HUDEP-2 (cell line): ENCODE measurements at regions not wholly inside any gene's neighbourhood (a gene's known extent, or its start where the extent isn't known, plus 50 kb on each side); places are given as distances from the start of the nearest gene placed in this dataset.

Experiments
- DNase-seq, 76 experiments: peaks; one replicate each; lab custom pipeline; 2025; ENCODE audit not compliant: unreplicated experiment in 76 of 76; lab: John Stamatoyannopoulos, UW

- DNase-seq: no peak
Observed at GRCh38 chr19:31500197-31500830, 151.1 kb upstream of the TSHZ3 start.

DNA sequence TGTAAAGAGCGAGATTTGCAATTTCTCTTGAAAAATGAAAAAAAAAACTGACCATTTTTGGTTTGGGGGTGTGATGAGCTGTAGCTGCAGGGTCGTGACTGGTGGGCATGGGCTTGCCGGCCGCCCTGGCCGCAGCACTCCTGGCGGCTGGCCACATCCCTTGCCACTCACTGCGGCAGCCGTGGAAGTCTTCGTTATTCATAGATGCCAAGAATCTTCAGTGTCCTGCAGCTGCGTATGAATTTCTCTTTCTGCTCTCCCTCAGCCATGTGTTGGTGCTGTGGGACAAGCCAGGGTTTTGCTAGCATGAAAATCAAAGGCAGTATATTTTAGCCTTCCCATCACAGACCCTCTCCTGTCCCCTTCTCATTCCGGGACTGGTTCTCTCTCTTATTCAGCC is 151.7 kb upstream of the TSHZ3 start:
- DNase-seq: no peak

DNA sequence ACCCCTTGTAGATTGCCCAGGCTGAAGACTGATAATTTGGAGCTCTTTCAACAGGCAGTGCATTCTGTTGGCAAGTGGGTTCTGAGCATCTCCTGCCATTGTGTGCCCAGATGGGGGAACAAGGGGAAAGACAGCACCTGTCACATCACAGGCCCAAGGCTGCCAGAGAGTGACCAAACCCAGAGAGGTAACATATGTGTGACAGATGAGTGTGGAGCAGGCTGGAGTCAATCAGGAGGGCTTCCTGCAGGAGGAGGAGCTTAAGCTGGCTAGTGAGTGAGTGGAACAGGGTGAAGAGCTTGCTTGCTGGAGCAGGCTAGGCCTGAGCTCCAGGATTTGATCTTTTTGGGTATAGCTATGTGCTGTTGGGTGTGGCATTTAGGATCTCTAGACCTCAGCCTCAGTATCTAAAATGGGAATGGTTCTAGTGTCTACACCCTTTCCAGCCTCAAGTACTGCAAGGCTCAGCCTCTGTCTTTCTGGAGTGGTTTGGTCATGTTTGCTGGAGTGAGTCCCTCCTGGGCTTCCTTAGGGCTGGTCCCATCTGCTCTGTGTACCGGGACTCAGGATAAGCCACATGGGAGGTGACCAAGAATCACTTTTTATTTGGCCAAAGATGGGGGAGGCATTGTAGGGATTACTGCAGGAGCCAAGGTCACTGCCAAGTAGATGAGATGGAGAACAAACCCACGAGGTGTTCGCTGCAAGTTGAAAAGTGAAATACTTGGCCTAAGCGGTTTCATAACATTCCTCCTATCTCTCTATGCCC is 152.4 kb upstream of the TSHZ3 start:
- DNase-seq: no peak

- DNase-seq: no peak
Observed at GRCh38 chr19:31502536-31503170, 153.4 kb upstream of the TSHZ3 start.

DNA sequence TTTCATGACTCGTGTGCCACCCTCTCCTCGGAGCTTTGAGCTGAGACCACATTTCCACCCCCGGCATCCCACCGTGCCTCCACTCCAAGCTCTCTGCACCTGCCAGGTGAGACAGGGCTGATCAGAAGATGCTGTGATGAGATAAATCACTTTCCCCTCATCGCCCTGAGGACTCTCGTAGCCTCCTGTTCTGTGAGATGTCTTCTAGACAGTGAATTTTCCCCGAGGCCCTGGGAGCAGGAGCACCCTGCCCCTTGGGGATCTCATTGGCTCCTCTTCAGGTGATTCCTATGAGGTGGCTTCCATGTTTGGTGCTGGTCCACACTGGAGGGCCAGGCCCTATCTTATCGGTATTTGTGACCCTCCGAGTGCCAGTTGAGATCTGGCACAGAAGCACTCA is 154.0 kb upstream of the TSHZ3 start:
- no peak for DNase-seq

DNA sequence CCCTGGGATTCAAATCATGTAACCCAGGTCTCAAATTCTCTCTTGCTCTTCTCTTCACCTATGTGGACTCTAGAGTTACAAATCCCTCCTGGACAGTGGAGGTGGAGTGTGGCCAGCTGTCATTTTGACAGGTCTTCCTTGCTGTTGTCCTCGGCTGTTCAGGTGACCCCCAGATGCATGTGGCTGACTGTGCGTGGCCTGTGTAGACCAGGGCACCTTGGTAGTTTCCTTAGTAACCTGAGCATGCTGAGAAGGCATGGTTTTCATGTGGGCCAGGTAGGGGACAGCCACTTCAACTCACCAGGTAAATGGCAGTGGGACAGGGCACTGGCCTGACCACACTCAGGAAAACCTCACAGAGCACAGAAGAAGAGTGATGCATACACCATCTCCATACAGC is 155.0 kb upstream of the TSHZ3 start:
- no peak for DNase-seq

- no peak for DNase-seq
Observed at GRCh38 chr19:31505596-31505910, 156.3 kb upstream of the TSHZ3 start.

DNA sequence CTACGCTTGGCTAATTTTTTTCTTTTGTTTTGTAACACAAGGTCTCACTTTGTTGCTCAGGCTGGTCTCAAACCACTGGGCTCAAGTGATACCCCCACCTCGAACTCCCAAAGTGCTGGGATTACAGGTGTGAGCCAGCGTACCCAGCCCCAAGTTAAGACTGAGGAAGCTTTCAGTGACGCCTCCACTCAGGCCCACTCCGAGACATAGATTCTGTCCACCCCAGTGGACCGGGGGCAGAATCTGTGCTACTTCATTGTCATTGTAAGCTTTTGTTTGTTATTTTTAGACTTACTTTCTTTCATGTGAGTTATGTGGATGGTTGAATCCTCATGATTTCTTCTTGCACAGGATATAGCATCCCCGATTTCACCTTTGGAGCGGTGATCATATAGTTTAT is 156.9 kb upstream of the TSHZ3 start:
- DNase-seq: no peak

GRCh38 chr19:31510635-31511034 is 161.4 kb upstream of the TSHZ3 start:
- no peak for DNase-seq

DNA sequence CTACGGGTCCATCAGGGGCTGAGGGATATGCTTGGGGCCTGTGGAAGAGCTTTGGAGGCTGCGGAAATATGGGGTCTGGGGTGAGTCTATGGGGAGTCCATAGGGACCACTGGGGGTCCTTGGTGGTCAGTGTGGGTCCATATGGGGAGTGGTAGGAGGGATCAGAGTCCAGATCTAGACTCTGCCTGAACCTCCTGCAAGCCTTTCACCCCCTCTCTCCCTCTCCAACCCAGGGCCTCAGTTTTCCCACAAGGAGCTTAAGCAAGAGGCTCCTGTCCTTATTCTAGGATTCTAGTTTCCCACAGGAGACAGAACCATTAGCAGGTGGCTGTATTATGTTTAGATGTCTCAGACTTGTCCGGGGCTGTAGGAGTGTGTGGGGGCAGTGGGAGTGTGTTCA is 161.9 kb upstream of the TSHZ3 start:
- no peak for DNase-seq

- no peak for DNase-seq
Observed at GRCh38 chr19:31511696-31512095, 162.5 kb upstream of the TSHZ3 start.

- DNase-seq: no peak
Observed at GRCh38 chr19:31512181-31512970, 163.1 kb upstream of the TSHZ3 start.

- DNase-seq: no peak
Observed at GRCh38 chr19:31513841-31514240, 164.6 kb upstream of the TSHZ3 start.

DNA sequence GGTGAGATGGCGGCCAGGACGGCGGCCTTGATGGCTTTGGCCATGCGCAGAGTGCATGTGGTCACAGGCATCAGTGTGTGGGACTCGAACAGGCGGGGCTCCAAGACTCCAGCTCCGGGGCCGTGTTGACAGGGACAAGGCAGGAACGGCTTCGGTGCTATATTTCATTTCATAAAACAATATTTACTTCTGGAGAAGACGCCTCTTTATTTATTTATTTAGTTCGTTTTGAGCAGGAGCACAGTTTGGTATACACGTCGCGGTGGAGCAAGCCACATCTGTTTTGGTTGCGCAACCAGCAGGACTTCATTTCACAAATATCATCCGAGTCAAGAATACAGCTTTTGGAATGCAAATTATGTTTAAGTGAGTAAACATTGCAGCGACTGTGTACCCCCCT is 166.7 kb upstream of the TSHZ3 start:
- DNase-seq: no peak

- no peak for DNase-seq
Observed at GRCh38 chr19:31516756-31517155, 167.5 kb upstream of the TSHZ3 start.

GRCh38 chr19:31517224-31518180 is 168.3 kb upstream of the TSHZ3 start:
- no peak for DNase-seq

DNA sequence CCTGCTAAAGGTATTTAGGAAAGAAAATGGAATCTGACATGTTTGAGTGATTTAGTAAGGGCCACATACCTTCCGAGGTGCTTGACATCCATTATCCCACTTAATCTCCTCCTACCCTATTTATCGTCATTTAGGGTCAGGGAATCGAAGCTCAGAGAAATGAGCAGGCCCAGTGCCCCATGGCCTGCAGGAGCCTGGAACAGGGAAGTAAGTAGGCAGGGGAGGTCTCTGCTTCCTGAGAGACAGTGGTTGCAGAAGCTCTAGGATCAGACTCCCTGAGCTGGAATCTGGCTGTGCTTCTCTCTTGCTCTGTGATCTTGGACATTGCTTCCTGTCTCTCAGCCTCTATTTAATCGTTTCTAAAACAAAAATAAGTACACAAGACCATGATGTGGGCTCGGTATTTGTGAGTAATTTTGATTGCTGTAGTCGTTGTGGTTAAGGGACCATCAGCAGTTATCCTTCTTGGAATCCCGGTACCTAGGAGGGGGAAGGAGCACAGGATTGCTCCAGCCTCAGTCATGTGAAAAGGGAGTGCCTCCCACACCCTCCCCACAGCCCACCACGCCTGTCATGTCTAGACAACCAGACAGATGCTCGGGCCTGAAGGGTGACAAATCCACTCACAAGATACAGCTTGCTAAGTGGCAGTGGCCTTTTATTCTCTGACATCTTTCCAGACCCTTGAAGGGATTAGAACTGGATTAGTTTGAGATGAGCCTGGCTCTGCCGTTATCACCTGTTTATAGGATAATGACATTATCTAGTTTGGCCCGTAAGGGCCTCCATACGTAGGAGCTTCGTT is 169.2 kb upstream of the TSHZ3 start:
- DNase-seq: peak in 5 of 76 experiments; percentile 11 to 21 (median 12)

- DNase-seq: no peak
Observed at GRCh38 chr19:31519256-31519655, 170.0 kb upstream of the TSHZ3 start.

- peak in 1 of 76 experiments; percentile 10 for DNase-seq
Observed at GRCh38 chr19:31519908-31520307, 170.7 kb upstream of the TSHZ3 start.
